ELF-1 (cell line): ENCODE measurements at regions not wholly inside any gene's neighbourhood (a gene's known extent, or its start where the extent isn't known, plus 50 kb on each side); places are given as distances from the start of the nearest gene placed in this dataset.

Source experiments
- DNase-seq: peaks from one replicate; pipeline ENCODE4 v3.0.0-alpha.2; 2016; ENCODE audit warnings: low read depth, low spot score

GRCh38 chr18:38565513-38565912 is 999.9 kb upstream of the CELF4 start:
- no peak for DNase-seq

DNA sequence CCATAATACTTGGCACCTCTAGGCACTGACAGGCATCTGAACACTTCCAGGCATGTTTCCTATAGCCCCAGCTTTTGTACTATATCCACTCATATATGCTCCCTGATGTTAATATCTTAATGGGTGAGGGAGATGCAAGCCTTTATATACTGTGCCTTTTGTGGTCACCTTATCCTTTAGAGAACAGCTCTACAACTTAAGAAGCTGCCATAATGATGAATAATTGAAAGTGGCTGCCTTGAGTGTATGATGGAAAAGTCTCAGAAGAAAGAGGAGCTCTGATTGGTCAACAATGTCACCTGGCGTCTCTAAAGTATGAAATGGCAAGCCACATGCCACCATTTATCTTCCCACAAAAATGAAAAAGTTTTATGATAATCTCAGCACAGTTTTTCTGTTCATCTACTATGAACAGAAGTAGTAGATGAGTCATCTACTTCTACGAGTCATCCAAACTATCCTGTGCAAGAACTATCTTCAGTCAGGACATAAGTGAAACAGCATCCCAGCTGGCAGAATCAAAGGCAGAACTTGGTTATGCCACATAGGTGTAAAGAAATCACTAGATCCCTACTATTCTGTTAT is 997.9 kb upstream of the CELF4 start:
- no peak for DNase-seq

DNA sequence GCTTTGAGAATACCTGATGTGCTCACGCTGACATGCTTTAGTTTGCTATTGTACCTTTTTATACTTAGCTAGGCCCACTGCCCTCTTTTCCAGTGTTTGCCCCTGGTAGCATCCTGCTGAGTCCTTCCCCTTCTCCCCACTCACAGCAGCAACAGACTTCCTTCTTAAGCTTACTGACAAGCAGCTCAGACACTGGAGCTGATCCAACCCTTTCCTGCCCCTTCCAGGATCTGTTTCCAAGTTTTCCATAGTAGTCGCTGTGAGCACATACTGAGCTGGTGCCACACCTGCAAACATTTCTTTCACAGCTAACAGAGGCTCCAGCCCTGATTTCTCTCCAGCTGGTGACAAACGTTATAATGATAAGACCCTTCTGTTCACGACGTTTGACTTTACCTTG is 991.4 kb upstream of the CELF4 start:
- no peak for DNase-seq

DNA sequence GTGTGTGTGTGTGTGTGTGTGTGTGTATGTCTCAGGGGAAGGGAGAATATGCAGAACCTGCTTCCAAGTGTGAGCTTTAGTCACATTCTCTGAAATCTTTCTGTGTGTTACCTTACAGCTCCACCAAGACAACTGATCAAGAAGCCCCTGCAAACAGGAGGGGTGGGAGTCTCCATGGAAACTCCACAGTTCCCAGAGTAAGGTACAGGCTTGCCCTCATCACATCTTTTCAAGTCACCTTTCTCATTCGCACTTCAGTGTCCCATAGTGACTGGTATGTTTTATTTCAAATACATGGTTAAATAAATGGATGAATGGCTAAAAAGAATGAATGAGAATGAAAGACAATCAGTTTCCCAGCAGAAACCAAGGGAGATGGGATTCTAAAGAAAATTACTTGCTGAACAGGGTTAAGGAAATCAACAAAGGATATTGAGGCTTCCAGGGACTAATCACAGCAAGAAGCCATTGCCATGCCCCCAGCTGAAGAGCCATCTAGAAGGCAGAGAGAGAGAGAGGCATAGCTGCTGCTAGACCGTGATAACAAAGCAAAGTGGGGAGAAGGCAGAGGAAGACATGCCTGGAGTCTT is 987.2 kb upstream of the CELF4 start:
- no peak for DNase-seq

GRCh38 chr18:38551881-38552280 is 986.3 kb upstream of the CELF4 start:
- DNase-seq: peak; percentile 8

DNA sequence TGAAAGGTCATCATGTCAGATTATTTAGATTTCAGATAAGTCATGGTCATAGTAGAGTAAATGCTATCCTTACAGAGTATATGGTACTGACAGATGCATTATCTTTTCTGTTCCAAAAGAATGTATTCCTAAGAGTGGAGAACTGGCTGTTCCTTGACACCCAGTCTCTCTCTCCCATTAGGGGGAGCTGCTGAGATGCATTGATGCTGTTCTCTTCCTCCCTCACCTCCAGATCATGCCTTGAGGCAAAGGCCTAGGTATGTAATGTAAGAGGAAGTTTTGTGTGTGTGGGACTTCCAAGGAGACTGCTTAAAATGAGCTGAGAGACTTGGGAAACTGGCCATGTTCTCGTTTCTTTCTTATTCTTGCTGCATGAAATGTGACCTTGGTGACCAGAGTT is 979.5 kb upstream of the CELF4 start:
- DNase-seq: peak; percentile 72

DNA sequence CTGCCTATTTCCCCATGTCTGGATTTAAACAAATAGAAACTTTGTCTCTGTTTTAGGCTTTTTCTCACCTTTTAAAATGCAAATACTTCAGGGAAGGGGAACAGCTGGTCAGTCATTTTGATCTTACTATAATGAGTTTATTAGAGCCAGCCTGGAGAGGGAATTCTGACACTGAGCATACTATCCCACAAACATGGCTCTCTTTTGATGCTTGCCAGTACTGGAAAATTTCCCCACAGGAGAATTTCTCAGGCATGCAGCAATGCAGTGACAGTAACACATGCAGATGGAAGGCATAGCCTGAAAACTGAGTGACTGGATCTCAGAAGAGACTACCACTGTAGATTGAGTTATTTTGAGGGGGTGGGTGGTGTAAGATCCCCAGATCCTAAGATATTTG is 974.3 kb upstream of the CELF4 start:
- DNase-seq: no peak

DNA sequence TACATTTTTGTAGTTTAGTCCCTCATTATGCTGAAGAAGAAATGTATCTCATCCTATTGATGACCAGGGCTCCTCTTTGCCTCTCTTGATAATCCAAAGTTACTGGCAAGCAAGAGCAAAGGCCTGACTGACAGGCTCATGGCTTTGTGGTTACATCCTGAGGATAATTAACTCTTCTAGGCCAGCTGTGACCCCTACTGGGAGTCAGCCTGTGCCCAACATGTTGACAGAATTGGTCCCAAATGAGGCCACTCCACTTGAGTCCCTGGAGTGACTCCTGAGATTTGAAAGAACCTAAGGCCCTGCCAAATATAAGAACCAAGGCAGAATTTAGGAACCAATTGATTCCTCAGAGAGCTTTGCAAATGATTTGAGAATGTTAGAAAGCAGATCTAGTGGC is 973.8 kb upstream of the CELF4 start:
- peak; percentile 18 for DNase-seq

DNA sequence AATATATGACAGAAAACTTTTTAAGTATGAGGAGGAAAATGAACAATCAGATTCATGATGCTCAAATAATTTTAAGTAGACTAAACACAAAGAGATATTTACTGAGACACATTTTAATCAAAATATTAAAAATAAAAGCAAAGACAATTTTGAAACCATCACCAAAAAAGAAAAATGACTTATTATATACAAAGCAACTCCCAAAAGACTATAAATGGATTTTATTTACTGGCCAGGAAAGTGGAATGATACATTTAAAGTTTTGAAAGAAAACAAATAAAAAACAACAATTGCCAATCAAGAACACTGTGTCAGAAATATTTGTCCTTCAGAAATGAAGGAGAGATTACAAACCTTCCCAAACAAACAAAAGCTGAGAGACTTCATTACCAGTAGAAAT is 968.5 kb upstream of the CELF4 start:
- DNase-seq: no peak

GRCh38 chr18:38526922-38527321 is 961.3 kb upstream of the CELF4 start:
- no peak for DNase-seq

- no peak for DNase-seq
Measured at GRCh38 chr18:38525039-38525438, 959.4 kb upstream of the CELF4 start.

- no peak for DNase-seq
Measured at GRCh38 chr18:38520786-38521185, 955.2 kb upstream of the CELF4 start.

- no peak for DNase-seq
Measured at GRCh38 chr18:38502539-38502938, 936.9 kb upstream of the CELF4 start.

DNA sequence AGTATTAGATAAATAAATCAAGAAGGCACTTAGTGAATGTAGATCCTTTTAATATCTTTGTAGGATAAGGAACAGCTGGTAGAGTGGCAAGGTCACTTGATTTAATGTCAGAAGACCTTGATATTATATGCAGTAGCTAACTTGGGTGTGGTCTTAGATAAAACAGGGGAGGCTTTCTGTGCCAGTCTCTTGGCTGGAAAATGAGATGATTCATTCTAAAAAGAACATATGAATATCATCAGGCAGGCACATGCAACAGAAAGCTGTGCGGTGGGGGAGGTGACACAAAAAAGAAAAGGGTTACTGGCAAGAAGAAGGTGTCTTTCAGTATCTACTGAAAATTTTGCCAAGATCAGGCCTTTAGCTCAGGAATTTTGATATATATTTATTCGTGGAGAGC is 931.7 kb upstream of the CELF4 start:
- no peak for DNase-seq

GRCh38 chr18:38496222-38496793 is 930.7 kb upstream of the CELF4 start:
- no peak for DNase-seq

DNA sequence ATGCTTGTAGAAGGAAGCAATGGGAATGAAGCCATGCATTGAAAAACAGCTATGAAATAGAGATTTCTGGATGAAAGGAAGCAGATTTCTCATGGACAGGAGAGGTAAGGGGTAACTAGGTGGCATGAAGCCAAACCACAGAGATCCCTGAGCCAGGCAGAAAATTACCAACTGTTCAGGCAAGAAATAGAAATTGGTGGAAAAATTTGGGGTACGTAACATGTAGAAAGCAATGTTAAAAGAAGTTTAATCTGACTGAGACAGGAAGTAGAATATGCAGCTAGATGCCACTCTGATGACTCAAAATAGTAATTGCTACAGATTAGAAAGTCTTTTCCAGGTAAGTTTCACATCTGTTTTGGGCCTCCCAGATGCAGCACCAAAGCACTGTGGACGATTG is 928.5 kb upstream of the CELF4 start:
- DNase-seq: no peak

DNA sequence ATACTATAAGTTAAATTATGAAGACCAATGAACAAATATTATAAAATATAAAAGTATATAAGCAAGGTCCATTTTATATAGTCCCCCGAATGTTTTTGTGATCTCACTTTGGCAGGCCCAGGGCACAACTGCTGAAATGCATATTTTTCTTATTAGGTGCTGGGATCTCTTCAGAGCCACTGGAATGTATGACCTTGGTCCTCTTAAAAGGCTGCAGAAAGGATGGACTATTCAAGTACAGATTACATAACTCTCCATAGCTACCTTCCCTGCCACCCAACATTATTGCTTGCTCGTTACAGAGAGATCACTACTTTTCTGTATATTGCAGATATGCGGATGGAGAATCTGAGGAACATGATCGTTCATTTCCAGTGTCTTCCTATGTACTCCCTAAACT is 925.6 kb upstream of the CELF4 start:
- DNase-seq: no peak

GRCh38 chr18:38489721-38490120 is 924.1 kb upstream of the CELF4 start:
- peak; percentile 9 for DNase-seq

- DNase-seq: no peak
Measured at GRCh38 chr18:38487521-38487920, 921.9 kb upstream of the CELF4 start.

GRCh38 chr18:38483326-38483725 is 917.7 kb upstream of the CELF4 start:
- DNase-seq: no peak

- no peak for DNase-seq
Measured at GRCh38 chr18:38481576-38481975, 916.0 kb upstream of the CELF4 start.

DNA sequence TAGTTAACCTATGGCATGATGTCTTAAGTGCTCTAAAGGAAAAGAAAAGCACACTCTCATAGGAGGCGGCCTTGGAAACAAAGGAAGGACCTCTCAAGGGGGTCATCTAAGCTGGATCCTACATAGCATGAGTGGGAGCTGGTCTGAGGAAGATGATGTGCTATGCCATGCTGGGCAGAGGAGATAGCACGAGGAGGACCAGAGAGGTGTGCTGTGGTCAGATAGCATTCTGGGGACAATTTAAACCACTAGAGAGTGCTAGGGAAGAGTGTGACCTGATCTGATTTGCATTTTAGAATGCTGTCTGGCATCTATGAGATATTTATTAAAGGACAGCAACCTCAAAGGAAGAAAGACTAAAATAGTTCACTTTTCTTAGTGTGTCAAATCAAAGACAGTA is 910.1 kb upstream of the CELF4 start:
- no peak for DNase-seq

DNA sequence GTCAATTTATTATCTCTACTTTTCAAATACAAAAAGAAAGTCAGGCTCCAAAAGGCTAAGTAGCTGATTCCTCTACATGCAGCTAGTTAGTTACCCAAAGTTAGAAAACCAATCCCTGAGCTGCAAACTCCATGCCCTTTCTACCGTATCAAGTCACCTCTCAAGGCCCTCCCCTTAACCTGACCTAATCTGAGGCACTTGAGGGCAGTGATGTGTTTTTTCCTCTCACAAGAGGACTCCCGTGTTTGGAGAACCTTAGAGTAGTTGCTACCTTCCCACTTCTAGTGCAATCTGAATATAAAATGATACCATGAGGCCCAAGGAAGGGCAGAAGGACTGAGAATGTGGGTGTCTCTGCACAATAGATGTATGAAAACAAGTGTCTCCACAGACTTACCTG is 907.9 kb upstream of the CELF4 start:
- DNase-seq: no peak

DNA sequence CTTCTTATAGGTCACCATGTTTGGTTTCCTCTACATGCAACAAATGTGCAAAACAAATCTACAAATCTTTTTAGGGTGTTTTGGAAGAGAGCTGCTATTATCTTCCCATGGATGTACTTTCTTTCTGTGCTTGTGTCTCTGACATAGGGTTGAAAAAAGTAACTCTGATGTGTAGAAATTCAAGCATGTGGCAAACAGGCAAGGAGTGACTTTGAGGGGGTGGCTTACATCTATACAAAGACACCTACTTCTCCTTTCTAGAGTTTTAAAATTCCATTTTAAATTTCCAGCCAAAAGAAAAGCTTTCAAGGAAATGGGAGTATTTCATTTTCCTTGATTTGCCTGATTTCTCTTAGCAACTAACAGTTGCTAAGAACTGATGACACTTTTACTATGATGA is 904.8 kb upstream of the CELF4 start:
- DNase-seq: no peak
